Adipocyte (in vitro differentiated cells): ENCODE measurements at regions not wholly inside any gene's neighbourhood (a gene's known extent, or its start where the extent isn't known, plus 50 kb on each side); places are given as distances from the start of the nearest gene placed in this dataset.

Source experiments
- DNase-seq: peaks from one replicate; pipeline ENCODE4 v3.0.0-alpha.2; 2015; ENCODE audit warnings: low read depth
- H3K27me3 ChIP-seq: replicated peaks from 2 replicates; pipeline ENCODE4 v1.7.0; 2013; ENCODE audit warnings: mild to moderate bottlenecking, low read length, moderate library complexity; ENCODE audit not compliant: control insufficient read depth, insufficient read depth
- H3K36me3 ChIP-seq: 2 replicates; pipeline ENCODE4 v1.7.0; 2013; ENCODE audit warnings: low read length, mild to moderate bottlenecking, moderate library complexity; ENCODE audit not compliant: control insufficient read depth, insufficient read depth, severe bottlenecking
- H3K4me1 ChIP-seq: 2 replicates; pipeline ENCODE4 v1.7.0; 2013; ENCODE audit warnings: mild to moderate bottlenecking, low read length, moderate library complexity; ENCODE audit not compliant: control insufficient read depth, insufficient read depth
- H3K4me3 ChIP-seq: 2 replicates; pipeline ENCODE4 v1.7.0; 2013; ENCODE audit warnings: mild to moderate bottlenecking, low read length, moderate library complexity
- H3K9ac ChIP-seq: 2 replicates; pipeline ENCODE4 v1.7.0; 2013; ENCODE audit warnings: mild to moderate bottlenecking, low read length, moderate library complexity
- H3K9me3 ChIP-seq: 2 replicates; pipeline ENCODE4 v1.7.0; 2013; ENCODE audit warnings: mild to moderate bottlenecking, low read length, moderate library complexity; ENCODE audit not compliant: control insufficient read depth

DNA sequence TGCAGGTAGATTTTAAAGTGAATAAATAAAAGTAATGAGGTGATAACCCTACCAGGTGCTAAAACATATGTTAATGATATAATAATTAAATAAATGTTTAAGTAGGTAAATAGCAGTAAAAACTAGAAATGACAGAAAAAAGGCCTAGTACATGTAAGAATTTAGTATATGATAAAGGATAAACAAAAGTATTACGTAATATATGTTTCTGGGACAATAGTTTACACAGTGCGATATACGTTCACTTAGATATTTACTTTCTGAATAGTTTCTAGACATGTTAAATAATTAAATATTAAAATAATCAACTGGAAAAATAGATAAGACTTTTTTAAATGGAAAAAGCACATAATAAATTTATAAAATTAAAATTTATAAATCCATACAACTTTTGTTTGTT is 340.9 kb downstream of the LIG4 start:
- Histone ChIP-seq H3K4me1 (no peaks in the 10 kb centered on the region), H3K4me3 (no peak overlapping the region), H3K27me3 (peaks cover 11% of the 10 kb centered on the region), H3K9me3 (no peaks in the 10 kb centered on the region), H3K36me3 (no peaks in the 10 kb centered on the region), H3K9ac (no peak overlapping the region)
- no peak for DNase-seq

DNA sequence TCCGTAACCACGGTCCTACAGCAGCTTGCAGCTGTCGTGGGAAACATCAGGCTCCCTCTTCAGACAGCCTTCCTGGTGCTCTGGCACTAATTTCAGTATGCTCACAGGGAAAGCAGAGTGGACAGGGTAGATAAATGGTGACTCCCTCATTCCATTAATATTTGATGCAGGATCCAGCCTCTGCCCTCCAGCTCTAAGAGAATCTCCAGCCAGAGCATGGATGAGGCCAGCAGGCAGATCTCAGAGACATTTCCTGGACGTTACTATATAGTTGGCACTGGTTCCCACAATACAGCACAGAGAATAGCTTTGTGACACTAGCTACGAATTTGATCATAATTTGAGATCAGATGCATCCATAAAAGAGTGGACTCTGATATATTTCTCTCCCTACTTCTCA is 341.4 kb downstream of the LIG4 start:
- H3K4me1 ChIP-seq = no peaks in the 10 kb centered on the region
- H3K4me3 ChIP-seq = no peak overlapping the region
- H3K36me3 ChIP-seq = no peaks in the 10 kb centered on the region
- peaks cover 16% of the 10 kb centered on the region for H3K27me3 ChIP-seq
- DNase-seq = no peak
- no peaks in the 10 kb centered on the region for H3K9me3 ChIP-seq
- H3K9ac ChIP-seq = no peak overlapping the region

DNA sequence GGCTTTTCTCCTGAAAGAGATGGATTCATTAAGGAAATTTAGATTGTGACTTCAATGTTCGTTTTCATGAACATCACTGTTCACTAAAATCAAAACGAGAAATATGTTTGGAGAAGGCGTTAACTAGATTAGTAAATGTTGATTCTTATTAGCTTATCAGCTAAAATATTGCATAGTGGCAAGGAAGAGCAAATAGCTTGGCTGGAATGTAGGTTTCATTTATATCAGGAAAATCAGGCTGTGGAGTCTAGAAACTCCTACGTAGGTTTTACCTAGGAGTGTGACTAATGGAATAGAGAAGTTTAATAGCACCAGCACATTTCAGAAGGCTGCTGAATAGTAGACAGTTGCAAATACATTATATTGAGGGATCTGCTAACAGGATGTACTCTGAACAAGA is 344.9 kb downstream of the LIG4 start:
- Histone ChIP-seq H3K9me3 (no peaks in the 10 kb centered on the region), H3K4me1 (peaks cover 9% of the 10 kb centered on the region), H3K27me3 (peaks cover 29% of the 10 kb centered on the region), H3K9ac (no peak overlapping the region), H3K4me3 (no peak overlapping the region), H3K36me3 (no peaks in the 10 kb centered on the region)
- no peak for DNase-seq

DNA sequence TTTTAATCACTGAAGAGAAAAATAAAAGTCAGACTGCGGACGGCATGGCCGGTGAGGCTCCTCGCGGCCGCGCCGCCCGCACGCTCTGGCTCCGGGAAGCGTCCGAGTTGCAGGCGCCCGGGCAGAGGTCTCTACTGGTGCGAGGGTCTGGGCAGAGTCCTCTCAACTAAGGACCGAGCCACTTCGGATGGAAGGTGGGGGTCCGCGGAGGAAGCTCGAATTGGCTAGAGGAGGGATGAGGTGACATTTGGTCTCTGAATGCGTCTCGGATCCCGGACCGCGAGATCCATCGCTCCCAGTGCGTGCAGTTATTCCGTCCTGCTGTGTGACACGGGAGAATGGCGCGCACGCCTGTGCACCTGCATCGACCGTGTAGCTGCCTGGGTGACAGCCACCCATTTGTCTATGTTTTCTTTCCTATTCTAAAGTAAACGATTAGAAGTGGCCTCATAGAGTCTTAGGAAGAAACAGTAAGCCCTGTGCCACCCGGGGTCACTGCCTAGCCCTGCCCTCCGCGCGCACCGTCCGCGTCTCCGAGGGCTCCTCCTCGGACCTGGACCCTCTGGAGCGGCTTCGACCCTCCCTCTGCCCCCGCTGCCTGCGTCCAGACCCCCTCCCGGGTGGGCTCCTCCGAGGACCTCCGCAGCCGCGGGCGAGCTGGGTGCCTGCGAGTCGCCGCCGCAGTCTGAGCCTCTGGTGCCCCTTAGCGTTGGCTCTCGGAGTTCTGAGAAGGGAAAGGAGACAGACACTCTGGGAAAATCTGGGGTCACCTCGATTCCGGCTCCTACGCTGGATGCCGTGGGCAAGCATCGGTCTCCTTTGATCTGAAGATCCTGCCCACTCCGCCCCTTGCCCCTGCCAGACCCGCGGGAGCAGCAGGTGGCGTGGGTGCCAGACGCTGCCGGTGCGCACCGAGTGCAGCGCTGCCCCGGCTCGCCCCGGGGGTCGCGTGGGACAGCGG is 347.4 kb downstream of the LIG4 start:
- peak; percentile 88 for DNase-seq
- H3K4me3 ChIP-seq = peak overlapping the region; percentile 80
- peaks cover 34% of the 10 kb centered on the region for H3K27me3 ChIP-seq

DNA sequence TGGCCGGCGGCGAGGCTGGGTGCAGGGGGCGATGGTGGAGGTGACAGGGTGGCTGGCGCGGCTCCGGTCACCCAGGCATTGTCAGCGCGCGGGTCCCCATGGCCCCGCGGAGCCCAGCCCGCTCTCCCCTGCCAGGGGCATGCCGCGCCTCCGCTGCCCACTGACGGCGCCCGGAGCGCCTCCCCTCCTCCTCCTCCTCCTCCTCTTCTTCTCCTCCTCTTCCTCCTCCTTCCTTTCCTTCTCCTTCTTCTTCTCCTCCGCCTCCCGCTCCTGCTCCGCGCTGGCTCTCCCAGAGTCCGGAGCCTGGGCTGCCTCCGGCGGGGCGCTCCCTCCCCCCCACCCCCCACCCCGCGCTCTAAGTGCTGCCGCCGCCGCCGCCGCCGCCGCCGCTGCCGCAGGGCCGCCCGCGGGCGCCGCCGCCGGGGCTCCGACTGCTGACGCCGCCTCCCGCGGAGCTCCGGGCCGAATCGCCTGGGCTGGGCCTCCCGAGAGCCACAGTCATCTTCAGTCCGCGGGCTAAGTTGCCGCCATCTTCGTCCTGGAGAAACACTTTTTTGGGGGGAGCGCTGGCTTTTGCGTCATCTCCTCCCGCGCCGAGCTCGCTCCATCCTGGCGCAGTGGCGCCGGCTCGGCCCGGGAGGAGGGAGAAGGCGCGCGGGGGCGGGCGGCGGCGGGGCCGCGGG is 348.3 kb downstream of the LIG4 start:
- H3K36me3 ChIP-seq = no peaks in the 10 kb centered on the region
- H3K9ac ChIP-seq = no peak overlapping the region
- peak; percentile 87 for DNase-seq
- peak overlapping the region; percentile 80 for H3K4me3 ChIP-seq
- peaks cover 9% of the 10 kb centered on the region for H3K4me1 ChIP-seq
- peaks cover 34% of the 10 kb centered on the region for H3K27me3 ChIP-seq
- no peaks in the 10 kb centered on the region for H3K9me3 ChIP-seq

More for the DNA sequence above, 347.4 kb downstream of the LIG4 start:
- Histone ChIP-seq H3K9ac (no peak overlapping the region), H3K9me3 (no peaks in the 10 kb centered on the region), H3K36me3 (no peaks in the 10 kb centered on the region), H3K4me1 (peaks cover 9% of the 10 kb centered on the region)

DNA sequence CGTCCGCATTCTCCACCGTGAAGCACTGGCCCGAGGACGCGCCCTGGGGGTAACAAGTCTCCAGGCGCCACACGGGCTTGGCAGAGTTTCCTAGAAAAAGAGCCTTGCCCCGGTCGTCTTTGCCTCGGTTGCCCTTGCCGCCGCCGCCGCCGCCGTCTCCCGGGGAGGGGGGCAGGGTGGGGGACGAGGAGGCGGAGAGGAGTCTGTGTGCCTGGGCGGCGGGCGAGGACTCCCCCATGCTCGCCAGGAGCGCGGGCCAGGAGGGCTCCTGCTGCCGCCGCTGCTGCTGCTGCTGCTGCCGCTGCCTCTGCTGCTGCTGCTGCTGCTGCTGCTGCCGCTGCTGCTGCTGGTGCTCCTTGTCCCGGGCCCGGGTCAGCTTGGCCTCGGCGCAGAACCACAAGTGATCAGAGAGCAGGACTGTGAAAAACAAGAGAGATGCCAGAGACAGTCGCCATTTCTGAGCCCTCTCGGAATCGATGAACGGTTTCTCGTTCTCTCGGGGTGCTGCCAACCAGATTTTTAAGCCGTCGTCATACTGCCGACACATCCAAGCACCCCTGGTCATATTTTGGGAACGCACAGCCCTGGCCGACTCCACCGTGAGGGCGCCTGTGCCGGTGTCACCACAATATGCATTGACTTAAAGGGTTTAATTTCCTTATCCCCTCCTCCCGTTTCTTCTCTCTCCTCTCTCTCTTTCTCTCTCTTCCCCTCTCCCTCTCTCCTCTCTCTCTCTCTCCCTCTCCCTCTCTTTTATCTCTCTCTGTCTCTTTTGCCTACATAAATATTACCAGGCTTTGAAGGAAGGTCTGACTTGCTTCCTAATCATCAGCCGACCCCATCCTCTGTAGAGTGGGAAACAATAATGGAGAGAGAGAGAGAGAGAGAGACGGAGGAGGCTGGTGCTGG is 349.1 kb downstream of the LIG4 start:
- Histone ChIP-seq H3K36me3 (no peaks in the 10 kb centered on the region), H3K4me1 (peaks cover 9% of the 10 kb centered on the region), H3K9ac (peak overlapping the region; percentile 19), H3K9me3 (no peaks in the 10 kb centered on the region), H3K27me3 (peaks cover 34% of the 10 kb centered on the region), H3K4me3 (peak overlapping the region; percentile 80)
- peak; percentile 66 for DNase-seq

DNA sequence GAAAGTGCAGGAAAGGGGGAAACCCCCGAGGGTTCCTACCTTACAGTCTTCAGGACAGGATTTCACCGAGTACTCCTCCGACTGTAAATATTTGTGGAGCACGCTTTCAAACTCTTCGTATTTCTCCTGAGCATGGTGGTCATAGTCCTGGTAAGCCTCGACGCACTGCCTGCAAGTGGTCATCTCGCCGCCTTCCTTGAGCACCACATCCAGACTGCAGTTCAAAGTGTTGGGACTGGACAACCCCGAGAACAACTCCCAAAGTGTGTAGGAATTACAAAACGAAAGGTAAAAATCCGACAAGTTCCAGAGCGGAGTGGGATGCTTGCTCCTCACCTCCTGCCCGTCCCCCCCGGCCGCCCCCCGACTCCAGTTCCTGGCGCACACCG is 349.7 kb downstream of the LIG4 start:
- no peak for DNase-seq

DNA sequence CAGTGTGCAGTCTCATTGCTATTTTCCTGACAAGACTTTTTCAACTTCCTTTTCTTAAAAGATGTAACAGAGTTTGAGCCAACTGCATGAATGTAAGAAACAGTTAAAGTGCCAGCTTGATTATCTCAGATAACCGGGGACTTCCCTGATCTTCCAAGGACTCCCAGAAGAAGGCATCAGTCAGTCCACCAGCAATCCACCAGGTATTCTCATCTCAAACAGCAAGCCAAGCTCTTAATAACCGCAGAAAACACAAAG is 350.1 kb downstream of the LIG4 start:
- Histone ChIP-seq H3K4me1 (peaks cover 9% of the 10 kb centered on the region), H3K27me3 (peaks cover 31% of the 10 kb centered on the region), H3K9ac (no peak overlapping the region), H3K36me3 (no peaks in the 10 kb centered on the region), H3K9me3 (no peaks in the 10 kb centered on the region), H3K4me3 (peak overlapping the region; percentile 80)
- DNase-seq = no peak

More for the DNA sequence above, 349.7 kb downstream of the LIG4 start:
- Histone ChIP-seq H3K9ac (no peak overlapping the region), H3K4me3 (peak overlapping the region; percentile 80), H3K36me3 (no peaks in the 10 kb centered on the region), H3K4me1 (peaks cover 9% of the 10 kb centered on the region), H3K27me3 (peaks cover 34% of the 10 kb centered on the region), H3K9me3 (no peaks in the 10 kb centered on the region)

DNA sequence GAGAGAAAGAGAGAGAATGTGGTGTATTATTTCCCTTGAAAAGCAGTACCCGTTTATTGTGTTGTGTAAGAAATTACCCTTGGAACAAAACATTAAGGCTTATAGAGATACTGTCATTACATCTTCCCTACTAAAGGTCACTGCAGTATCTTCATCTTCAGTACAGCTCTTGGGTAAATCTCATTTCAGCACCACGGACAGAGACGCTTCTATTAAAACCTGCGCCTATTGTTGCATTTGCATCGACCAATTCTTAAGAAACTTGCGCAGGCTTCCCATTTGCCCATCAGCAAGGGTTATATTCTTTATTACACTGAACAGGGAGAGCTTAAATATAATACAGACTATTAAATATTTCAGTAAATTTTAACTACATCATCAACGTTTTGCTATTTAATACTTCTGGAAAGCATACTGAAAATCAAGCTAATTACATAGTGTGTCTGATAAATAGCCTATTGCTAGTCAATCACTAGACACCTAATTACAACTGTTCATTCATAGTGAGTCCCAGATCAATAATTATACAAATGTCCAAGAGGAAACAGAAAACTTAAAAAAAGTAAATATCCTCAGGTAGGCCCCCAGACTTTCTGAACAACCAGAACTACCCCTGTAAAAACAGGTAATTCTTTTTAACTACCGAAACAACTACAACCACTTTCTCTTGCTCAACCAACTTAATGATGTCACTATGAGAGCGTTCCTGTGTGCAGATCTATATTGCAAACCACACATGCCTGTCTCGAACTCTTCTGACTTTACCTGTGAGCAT is 350.6 kb downstream of the LIG4 start:
- no peak overlapping the region for H3K4me3 ChIP-seq
- DNase-seq = peak; percentile 88

DNA sequence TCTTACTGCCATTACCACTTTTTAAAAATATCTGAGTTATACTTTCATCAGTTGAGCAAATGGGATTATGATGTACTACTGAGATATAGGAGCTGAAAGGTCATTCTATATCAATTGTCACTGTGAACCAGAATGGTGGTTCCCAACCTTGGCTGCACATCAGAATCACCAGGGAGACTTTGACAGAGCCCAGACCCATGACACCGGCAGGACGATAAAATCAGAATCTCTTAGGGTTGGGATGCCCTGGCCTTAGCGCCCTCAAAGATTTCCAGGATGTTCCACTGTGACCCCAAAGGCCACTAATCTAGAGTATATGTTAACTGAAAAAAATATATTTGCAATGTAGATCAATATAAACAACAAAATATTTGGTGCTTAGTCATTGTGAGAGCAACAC is 355.1 kb downstream of the LIG4 start:
- H3K36me3 ChIP-seq = no peaks in the 10 kb centered on the region
- H3K9me3 ChIP-seq = no peaks in the 10 kb centered on the region
- no peak overlapping the region for H3K4me3 ChIP-seq
- peaks cover 4% of the 10 kb centered on the region for H3K27me3 ChIP-seq
- no peaks in the 10 kb centered on the region for H3K4me1 ChIP-seq
- DNase-seq = no peak
- no peak overlapping the region for H3K9ac ChIP-seq

More for the DNA sequence above, 350.6 kb downstream of the LIG4 start:
- Histone ChIP-seq H3K9ac (no peak overlapping the region), H3K9me3 (no peaks in the 10 kb centered on the region), H3K36me3 (no peaks in the 10 kb centered on the region), H3K4me1 (peaks cover 9% of the 10 kb centered on the region), H3K27me3 (peaks cover 26% of the 10 kb centered on the region)
